KMS-11 (cell line): ENCODE measurements at regions not wholly inside any gene's neighbourhood (a gene's known extent, or its start where the extent isn't known, plus 50 kb on each side); places are given as distances from the start of the nearest gene placed in this dataset.

Experiments used
- H2AFZ ChIP-seq: fragments of 200-600 bp; sonication (generic); 2 replicates; pipeline ENCODE4 v1.6.1; 2016; ENCODE audit warnings: antibody characterized with exemption, mixed run types, low read depth
- H3K27ac ChIP-seq: fragments of 200-600 bp; sonication (generic); 2 replicates; pipeline ENCODE4 v1.6.1; 2016; ENCODE audit warnings: mild to moderate bottlenecking, mixed run types
- H3K27me3 ChIP-seq: fragments of 200-600 bp; sonication (generic); 2 replicates; pipeline ENCODE4 v1.6.1; 2017; ENCODE audit warnings: mild to moderate bottlenecking, low read depth, mixed run types, moderate library complexity; ENCODE audit not compliant: insufficient read depth
- H3K36me3 ChIP-seq: fragments of 200-600 bp; sonication (generic); 2 replicates; pipeline ENCODE4 v1.6.1; 2017; ENCODE audit warnings: mild to moderate bottlenecking, mixed run types; ENCODE audit not compliant: insufficient read depth
- H3K4me1 ChIP-seq: fragments of 200-600 bp; sonication (generic); 2 replicates; pipeline ENCODE4 v1.6.1; 2016; ENCODE audit warnings: mild to moderate bottlenecking, low read depth, mixed run types; ENCODE audit not compliant: poor library complexity, severe bottlenecking
- H3K4me2 ChIP-seq: fragments of 200-600 bp; sonication (generic); 2 replicates; pipeline ENCODE4 v1.7.0; 2016; ENCODE audit warnings: mild to moderate bottlenecking, mixed run types
- H3K4me3 ChIP-seq: fragments of 200-600 bp; sonication (generic); IDR thresholded peaks from 2 replicates; pipeline ENCODE4 v1.6.1; 2017; ENCODE audit warnings: low read depth, low read length, mixed read lengths; ENCODE audit not compliant: insufficient read depth
- H3K79me2 ChIP-seq: fragments of 200-600 bp; sonication (generic); 2 replicates; pipeline ENCODE4 v1.6.1; 2016; ENCODE audit warnings: low read depth, mixed run types; ENCODE audit not compliant: insufficient read depth
- H3K9ac ChIP-seq: fragments of 200-600 bp; sonication (generic); 2 replicates; pipeline ENCODE4 v1.6.1; 2016; ENCODE audit warnings: mild to moderate bottlenecking, mixed run types
- H4K20me1 ChIP-seq: fragments of 200-600 bp; sonication (generic); 2 replicates; pipeline ENCODE4 v1.6.1; 2016; ENCODE audit warnings: mild to moderate bottlenecking, mixed run types; ENCODE audit not compliant: insufficient read depth
- TF ChIP-seq, protein P1 (sequence below): fragments of 200-600 bp; sonication (generic); conservative IDR thresholded peaks from 2 replicates; pipeline ENCODE4 v1.6.1; 2017; ENCODE audit warnings: low read depth, mild to moderate bottlenecking, antibody characterized with exemption, low read length, moderate library complexity, mixed read lengths

- no peak overlapping the region for H3K9ac ChIP-seq
- H4K20me1 ChIP-seq, result no peaks in the 10 kb centered on the region
- H3K4me1 ChIP-seq, result peaks cover 20% of the 10 kb centered on the region
- H3K4me3 ChIP-seq, result no peak overlapping the region
- TF ChIP-seq, protein P1, sequence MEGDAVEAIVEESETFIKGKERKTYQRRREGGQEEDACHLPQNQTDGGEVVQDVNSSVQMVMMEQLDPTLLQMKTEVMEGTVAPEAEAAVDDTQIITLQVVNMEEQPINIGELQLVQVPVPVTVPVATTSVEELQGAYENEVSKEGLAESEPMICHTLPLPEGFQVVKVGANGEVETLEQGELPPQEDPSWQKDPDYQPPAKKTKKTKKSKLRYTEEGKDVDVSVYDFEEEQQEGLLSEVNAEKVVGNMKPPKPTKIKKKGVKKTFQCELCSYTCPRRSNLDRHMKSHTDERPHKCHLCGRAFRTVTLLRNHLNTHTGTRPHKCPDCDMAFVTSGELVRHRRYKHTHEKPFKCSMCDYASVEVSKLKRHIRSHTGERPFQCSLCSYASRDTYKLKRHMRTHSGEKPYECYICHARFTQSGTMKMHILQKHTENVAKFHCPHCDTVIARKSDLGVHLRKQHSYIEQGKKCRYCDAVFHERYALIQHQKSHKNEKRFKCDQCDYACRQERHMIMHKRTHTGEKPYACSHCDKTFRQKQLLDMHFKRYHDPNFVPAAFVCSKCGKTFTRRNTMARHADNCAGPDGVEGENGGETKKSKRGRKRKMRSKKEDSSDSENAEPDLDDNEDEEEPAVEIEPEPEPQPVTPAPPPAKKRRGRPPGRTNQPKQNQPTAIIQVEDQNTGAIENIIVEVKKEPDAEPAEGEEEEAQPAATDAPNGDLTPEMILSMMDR, result no peak
- H3K36me3 ChIP-seq, result no peaks in the 10 kb centered on the region
- H3K27ac ChIP-seq, result peak overlapping the region; percentile 51
- no peaks in the 10 kb centered on the region for H3K79me2 ChIP-seq
- peak overlapping the region; percentile 54 for H2AFZ ChIP-seq
- peak overlapping the region; percentile 29 for H3K4me2 ChIP-seq
- H3K27me3 ChIP-seq, result no peaks in the 10 kb centered on the region
These were observed 298.7 kb upstream of the CLNK start for GRCh38 chr4:10983268-10983667.

DNA sequence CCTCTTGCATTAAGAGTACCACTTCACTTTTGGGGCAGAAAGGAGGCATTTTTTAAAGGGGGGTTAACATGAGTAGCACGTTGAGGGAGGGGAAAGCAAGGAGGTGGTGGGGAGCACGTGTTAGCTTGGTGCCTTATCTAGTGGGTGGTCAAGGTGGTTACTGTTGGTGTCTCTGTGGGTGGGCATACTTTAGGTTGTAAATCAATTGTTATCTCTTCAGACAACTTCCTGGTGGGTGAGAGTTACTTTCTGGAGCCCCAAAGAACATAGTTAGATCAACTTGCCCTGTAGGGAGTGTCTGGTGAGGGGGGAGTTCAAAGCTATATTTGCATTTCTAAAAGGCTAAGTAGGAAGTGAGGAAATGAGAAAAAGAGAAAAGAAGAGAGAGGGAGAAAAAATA is 297.7 kb upstream of the CLNK start:
- TF ChIP-seq, protein P1, result no peak
- Histone ChIP-seq H3K79me2 (no peaks in the 10 kb centered on the region), H3K4me2 (no peak overlapping the region), H3K4me3 (no peak overlapping the region), H4K20me1 (no peaks in the 10 kb centered on the region), H3K9ac (no peak overlapping the region), H3K27me3 (no peaks in the 10 kb centered on the region), H3K36me3 (no peaks in the 10 kb centered on the region), H3K4me1 (peaks cover 20% of the 10 kb centered on the region), H3K27ac (no peak overlapping the region), H2AFZ (peak overlapping the region; percentile 54; the same call in 1 of the 2 replicates)

- Histone ChIP-seq H3K4me1 (peaks cover 20% of the 10 kb centered on the region), H3K9ac (no peak overlapping the region), H3K4me2 (no peak overlapping the region), H3K79me2 (no peaks in the 10 kb centered on the region), H3K36me3 (no peaks in the 10 kb centered on the region), H4K20me1 (no peaks in the 10 kb centered on the region), H3K27me3 (no peaks in the 10 kb centered on the region), H2AFZ (no peak overlapping the region), H3K4me3 (no peak overlapping the region), H3K27ac (no peak overlapping the region)
- TF ChIP-seq, protein P1, result no peak
These were observed 297.0 kb upstream of the CLNK start for GRCh38 chr4:10981576-10981975.

DNA sequence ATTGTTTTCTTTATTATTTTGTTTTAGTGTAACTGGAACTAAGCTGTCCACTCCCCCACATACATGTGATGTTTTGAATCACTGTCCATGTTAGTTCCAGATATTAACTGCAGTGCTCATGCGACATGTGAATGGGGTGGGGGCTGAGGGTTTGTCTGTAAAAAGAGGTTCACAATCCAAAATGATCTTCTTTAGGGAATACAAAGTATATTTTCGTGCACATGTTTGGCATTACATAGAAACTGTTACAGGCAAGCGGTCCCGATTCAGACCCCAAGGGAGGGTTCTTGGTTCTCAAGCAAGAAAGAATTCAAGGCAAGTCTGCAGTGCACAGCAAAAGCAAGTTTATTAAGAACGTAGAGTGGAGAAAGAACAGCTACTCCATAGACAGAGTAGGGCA is 296.5 kb upstream of the CLNK start:
- no peak overlapping the region for H2AFZ ChIP-seq
- TF ChIP-seq, protein P1, result no peak
- H3K36me3 ChIP-seq, result no peaks in the 10 kb centered on the region
- peaks cover 20% of the 10 kb centered on the region for H3K4me1 ChIP-seq
- H4K20me1 ChIP-seq, result no peaks in the 10 kb centered on the region
- no peak overlapping the region for H3K27ac ChIP-seq
- no peaks in the 10 kb centered on the region for H3K27me3 ChIP-seq
- no peak overlapping the region for H3K4me3 ChIP-seq
- H3K79me2 ChIP-seq, result no peaks in the 10 kb centered on the region
- H3K9ac ChIP-seq, result no peak overlapping the region
- no peak overlapping the region for H3K4me2 ChIP-seq
